ENCODE measurements at regions not wholly inside any gene's neighbourhood (a gene's known extent, or its start where the extent isn't known, plus 50 kb on each side); places are given as distances from the start of the nearest gene placed in this dataset.

DNA sequence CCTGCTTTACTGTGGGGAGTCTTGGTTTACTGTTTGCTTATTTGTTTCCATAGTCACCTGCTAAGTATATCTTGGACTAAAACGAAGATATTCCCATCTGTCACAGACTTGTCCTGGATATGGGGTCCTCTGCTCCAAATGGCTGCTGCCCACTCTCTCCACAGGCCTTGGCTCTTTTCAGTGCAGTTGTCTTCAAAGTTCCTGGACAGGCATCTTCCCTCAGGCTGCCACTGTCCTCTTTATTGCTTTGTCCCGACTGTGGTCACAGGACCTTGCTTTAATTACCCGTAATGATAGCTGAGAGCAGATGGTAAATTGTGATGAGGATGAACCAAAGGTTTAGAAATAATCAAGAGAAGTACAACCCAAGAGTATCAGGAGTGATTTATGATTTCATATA is 713.9 kb upstream of the CCDC179 start:
- TF ChIP-seq, protein P1, sequence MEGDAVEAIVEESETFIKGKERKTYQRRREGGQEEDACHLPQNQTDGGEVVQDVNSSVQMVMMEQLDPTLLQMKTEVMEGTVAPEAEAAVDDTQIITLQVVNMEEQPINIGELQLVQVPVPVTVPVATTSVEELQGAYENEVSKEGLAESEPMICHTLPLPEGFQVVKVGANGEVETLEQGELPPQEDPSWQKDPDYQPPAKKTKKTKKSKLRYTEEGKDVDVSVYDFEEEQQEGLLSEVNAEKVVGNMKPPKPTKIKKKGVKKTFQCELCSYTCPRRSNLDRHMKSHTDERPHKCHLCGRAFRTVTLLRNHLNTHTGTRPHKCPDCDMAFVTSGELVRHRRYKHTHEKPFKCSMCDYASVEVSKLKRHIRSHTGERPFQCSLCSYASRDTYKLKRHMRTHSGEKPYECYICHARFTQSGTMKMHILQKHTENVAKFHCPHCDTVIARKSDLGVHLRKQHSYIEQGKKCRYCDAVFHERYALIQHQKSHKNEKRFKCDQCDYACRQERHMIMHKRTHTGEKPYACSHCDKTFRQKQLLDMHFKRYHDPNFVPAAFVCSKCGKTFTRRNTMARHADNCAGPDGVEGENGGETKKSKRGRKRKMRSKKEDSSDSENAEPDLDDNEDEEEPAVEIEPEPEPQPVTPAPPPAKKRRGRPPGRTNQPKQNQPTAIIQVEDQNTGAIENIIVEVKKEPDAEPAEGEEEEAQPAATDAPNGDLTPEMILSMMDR (IDR thresholded peaks at IDR 0.05 in 4 of 5, conservative IDR thresholded peaks at IDR 0.05 in 1 of 5) = no peak
- TF ChIP-seq POLR2A (IDR thresholded peaks at IDR 0.05) = no peak
